HG02571 (cell line): ENCODE measurements at regions not wholly inside any gene's neighbourhood (a gene's known extent, or its start where the extent isn't known, plus 50 kb on each side); places are given as distances from the start of the nearest gene placed in this dataset.

Source experiments
- ATAC-seq: cut with Tn5 transposase; IDR thresholded peaks from one replicate; pipeline ENCODE4 v1.9.1; 2021; ENCODE audit warnings: mild to moderate bottlenecking, moderate library complexity; ENCODE audit not compliant: unreplicated experiment

- no peak for ATAC-seq
Measured at GRCh38 chr7:41910940-41911600, 208.2 kb upstream of the INHBA start.

DNA sequence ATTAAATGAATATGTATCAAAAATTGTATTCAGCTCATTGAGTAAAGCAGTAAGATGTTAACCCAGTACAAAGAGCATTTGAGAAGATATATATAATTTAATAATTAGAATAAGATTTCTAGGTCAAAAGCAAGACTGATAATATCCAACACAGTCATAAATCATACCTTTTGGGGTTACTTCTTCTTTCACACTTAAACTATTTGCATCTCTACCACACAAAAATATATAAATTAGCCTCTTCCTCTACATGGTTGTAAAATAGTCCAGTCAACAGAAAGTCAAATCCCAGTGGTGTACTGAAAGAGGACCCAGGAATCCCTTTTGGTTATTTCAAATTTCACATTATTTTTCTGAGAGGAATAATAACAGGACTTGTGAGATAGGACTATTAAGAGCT is 204.6 kb upstream of the INHBA start:
- ATAC-seq: no peak

DNA sequence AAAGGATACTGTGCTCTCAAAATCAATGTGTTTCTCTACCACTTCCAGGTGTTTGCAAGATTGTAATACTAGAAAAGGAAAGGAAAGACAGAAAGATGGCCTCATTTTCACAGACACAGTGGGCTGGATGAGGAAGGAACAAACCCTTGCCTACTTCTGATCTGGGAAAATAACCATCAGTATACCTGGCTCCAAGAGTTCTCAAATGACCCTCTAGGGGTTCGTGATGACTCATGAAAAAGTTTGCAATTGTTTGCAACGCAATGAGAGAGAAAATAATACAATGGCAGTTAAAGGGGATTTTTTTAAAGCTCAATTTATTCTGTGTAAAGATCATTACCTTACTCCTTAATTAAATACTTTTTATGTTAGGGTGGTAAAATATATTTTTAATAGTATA is 197.6 kb upstream of the INHBA start:
- ATAC-seq: no peak

DNA sequence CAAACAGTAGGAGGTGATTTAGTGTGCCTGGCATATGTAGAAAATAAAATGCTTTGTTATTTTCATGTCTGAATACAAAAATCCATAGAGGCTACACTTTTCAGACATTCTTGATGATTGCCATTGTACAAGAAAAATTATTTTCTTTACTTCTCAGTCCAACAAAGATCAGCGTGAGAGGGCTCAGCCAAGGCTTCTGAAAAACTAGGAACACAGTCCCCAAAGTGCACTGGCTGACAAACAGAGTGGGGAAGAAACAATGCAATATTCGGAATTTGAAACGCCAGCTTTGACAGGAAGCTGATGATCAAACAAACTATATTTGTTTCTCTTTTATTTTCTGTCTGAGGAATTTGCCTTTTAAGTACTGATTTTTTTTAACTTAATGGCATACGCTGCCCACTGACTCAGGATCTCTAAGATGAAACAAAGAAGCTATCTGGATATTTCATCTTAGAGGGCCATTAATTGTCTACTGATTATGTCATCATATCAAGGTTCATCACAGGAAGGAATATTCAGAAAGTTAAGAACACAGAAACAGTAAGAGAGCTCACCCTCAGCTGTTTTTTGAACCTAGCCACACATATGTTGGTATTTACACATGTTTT is 197.0 kb upstream of the INHBA start:
- ATAC-seq: no peak

DNA sequence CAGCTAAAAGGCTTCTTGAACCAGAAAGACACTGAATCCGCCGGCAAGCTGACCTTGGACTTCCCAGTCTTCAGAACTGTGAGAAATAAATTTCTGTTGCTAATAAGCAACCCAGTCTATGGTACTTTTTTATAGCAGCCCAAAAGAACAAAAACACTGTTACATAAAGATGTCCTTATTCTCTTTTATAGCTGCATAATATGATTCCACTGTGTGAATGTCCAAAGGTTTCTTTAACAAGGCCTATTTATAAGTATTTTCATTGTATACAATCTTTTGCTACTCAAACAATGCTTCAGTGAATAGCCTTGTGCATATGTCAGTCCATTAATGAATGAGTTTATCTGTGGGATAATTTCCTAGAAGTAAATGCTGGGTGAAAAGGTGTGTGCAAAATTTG is 190.8 kb upstream of the INHBA start:
- no peak for ATAC-seq

GRCh38 chr7:41892356-41893100 is 189.6 kb upstream of the INHBA start:
- ATAC-seq: no peak

DNA sequence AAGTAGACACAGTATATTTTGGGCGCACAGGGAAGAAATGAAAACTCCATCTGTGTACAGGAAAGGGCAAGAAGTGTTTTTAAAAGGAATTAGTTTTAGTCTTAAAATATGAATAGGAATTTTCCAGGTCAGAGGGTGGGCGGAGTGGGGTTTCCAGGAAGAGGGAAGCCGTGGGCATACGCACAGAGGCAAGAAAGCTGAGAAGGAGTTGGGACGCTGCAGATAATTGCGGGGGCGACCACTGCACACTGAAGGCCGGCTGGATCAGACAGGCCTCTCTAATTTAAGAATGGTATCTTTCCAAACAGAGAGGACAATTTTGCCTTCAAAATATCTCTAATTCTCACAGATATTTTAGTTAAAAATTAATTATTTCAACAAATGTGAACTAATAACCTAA is 189.1 kb upstream of the INHBA start:
- ATAC-seq: no peak

DNA sequence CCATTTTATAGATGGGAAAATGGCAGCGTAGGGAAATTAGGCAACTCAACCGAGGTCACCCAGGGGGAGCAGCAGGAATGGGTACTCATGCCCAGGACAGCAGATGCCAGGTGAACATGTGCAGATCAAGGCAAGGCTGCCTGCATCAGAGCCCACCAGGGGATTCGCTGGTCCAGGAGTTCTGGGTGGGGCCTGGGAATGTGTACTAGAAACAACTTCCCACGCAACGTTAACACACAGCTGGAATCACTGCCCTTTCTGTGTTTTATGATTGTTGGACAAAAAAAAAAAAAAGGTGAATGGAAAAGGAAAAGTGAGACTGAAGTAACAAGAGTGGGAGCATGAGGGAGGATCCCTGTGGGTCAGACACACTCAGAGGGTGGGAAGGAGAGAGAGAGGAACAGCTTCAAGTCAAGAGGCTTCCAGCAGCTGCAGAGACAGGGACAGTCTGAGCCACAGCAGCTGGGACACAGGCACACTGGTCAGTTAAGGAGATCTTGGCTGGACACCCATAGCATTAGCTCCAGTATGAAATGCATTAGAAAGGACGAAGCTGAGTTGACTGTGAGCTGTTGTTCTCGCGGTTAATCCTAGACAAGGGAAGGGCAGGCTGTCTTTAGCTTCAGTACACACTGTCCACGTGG is 187.9 kb upstream of the INHBA start:
- ATAC-seq: no peak

DNA sequence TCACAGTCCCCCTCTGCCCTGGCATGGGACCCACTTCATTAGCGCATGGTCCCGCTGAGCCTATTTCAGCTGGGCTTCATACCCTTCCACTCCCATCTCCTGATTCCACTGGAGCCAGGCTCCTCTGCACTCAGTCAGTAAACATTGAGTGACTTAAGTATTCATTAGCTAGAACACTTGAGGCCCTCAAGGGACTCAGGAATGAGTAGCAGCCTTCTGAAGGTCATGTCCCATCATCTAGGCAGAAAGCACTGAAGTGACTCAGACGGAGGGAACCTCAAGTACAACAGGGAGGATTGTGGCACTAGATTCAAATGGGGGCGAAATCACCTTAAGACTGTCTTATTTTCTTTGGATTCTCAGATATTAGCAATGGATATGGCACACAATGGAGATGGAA is 186.6 kb upstream of the INHBA start:
- no peak for ATAC-seq

DNA sequence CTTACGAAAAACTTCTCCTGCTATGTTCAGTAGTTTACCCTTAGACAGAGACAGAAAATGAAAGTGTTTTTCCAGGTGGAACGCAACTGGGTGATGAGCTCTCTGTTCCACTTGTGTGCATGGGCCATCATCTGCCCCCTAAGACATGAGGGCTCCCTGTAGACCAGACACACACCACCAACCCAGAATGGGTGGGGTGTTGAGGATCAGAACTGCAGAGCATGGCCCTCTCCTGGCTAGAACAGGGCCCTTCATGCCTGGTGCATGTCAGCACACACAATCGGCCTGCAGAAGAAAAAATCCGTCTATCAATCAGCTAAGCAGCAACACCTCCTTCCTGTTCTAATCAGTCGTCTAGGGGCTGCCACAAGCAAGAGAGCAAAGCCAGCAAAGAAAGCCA is 186.2 kb upstream of the INHBA start:
- ATAC-seq: no peak

DNA sequence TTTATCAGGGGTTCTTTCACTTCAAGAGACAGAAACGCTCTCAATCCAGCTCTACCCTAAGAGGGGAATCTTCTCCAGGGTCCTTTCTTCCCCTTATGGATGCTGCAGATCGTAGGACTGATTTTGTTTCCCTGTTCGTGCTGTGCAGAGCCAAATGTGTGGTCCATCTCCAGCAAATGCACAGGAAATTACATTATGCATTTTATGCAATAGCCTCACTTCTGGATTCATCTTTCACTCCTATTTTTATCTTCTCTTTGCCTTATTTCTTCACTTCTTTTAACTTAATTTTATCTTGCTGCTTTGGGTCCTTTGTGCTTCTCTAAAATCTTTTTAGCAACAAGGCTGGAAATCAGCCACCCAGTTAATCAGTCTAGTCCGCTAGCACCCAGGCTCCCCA is 184.5 kb upstream of the INHBA start:
- no peak for ATAC-seq

GRCh38 chr7:41886901-41887311 is 184.0 kb upstream of the INHBA start:
- no peak for ATAC-seq

GRCh38 chr7:41886262-41886900 is 183.5 kb upstream of the INHBA start:
- no peak for ATAC-seq

GRCh38 chr7:41885748-41886147 is 182.9 kb upstream of the INHBA start:
- ATAC-seq: no peak

DNA sequence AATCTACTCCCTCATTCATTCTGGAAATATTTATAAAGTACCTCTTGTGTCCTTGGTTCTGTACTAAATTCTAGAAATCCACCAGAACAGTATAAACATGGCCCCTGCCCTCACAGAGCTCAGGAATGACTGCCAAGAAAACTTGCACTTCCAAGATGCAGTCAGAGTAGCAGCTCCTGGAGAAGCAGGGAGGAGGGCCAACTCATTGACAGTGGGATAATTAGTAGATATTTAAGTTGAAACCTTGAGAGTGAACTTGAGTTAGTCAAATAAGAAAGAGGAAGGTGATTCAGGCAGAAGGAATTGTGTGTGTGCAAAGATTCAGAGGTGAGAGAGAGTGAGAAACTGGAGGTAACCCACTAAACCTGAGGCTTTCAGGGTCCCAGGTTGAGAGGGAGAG is 182.2 kb upstream of the INHBA start:
- ATAC-seq: no peak

DNA sequence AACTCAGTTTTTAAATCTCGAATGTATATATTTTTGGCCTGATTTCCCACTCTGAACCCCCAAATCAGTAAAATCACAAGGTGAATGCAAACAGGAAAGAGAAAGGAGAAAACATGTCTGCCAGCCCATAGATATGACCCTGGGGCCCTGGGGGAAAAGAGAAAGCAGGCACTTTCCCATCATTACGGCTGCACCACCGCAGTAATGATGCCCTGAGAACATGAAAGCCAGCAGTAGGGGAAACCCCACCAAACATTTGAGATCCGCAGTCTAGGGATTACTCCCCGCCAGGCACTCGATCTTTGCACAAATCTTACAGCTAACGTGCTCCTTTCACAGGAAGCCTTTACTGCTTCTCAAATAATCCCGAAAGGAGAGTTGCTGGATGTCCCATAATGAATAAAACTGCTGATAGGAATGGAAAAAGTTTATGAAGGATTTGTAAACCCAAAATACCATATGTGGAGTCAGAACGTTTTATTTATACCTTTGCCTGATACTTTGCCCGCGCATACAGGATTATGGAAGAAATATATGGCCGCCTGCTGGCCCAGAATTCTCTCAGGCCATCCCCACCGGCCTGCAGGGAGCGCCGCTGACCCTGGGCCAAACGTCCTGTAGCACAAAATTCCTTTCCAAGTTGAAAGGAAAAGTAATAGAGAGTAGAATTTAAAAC is 180.0 kb upstream of the INHBA start:
- peak; percentile 38 for ATAC-seq

GRCh38 chr7:41882256-41882655 is 179.4 kb upstream of the INHBA start:
- no peak for ATAC-seq

- peak; percentile 93 for ATAC-seq
Measured at GRCh38 chr7:41881331-41882130, 178.6 kb upstream of the INHBA start.

DNA sequence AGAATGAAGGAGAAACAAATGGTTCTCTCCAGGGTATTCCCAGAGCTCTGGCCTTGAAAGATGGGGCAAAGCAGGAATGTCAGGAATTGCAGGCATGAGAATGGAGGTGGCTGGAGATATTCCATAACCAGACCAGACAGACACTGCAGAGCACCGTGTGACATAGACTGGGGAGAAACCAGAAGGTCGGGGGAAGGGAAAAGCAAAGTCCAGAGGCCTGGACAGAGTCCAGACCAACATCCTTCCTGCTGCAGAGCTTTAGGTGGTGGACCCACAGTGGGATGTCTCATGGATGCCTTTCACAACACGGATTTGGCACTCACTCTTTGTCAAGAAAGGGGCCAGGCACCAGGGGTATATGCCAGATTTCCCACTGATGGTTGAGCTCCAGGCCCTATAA is 177.2 kb upstream of the INHBA start:
- no peak for ATAC-seq

GRCh38 chr7:41879403-41879802 is 176.5 kb upstream of the INHBA start:
- ATAC-seq: no peak
